LHCN-M2 (cell line): ENCODE measurements at regions not wholly inside any gene's neighbourhood (a gene's known extent, or its start where the extent isn't known, plus 50 kb on each side); places are given as distances from the start of the nearest gene placed in this dataset.
A peak's percentile ranks its signal among the peaks of the same experiment; 100 is the strongest.

Source experiments
- DNase-seq: peaks from one replicate; pipeline ENCODE4 v3.0.0-alpha.2; 2012; ENCODE audit warnings: low read depth

- no peak for DNase-seq
These were observed 1074.9 kb downstream of the EFNA5 start for GRCh38 chr5:106595864-106596263.

DNA sequence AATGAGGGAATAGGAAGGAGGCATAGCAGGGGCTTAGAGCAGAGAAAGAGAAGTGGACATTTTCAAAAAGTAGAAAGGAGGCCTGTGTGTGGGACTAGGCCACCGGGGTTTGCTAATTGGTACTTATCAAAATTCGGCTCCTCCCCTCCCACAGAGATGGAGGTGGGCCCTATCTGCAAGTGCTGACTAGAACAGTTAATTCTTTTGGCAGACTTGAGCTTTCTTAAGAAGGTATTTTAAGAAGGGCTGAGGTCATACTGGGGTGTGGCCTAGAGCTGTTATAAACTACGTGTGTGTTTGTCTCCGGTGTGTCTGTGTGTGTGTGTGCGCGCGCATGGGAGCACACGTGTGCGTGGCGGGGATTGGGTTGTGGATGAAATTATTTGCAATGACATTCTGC lies 1086.5 kb downstream of the EFNA5 start:
- no peak for DNase-seq

- no peak for DNase-seq
These were observed 1092.0 kb downstream of the EFNA5 start for GRCh38 chr5:106578736-106579135.

DNA sequence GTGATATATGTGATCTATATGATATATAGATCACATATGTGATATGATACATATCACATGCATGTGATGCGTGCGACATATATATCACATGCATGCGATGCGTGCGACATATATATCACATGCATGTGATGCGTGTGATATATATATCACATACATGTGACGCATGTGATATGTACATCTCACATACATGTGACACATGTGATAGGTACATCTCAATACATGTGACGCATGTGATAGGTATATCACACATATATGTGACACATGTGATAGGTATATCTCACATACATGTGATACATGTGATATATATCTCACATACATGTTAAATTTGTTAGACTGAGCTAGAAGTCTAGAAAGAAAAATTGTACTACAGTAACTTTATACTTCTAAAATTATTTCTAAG lies 1095.9 kb downstream of the EFNA5 start:
- DNase-seq: no peak

GRCh38 chr5:106566031-106566430 lies 1104.7 kb downstream of the EFNA5 start:
- DNase-seq: no peak

DNA sequence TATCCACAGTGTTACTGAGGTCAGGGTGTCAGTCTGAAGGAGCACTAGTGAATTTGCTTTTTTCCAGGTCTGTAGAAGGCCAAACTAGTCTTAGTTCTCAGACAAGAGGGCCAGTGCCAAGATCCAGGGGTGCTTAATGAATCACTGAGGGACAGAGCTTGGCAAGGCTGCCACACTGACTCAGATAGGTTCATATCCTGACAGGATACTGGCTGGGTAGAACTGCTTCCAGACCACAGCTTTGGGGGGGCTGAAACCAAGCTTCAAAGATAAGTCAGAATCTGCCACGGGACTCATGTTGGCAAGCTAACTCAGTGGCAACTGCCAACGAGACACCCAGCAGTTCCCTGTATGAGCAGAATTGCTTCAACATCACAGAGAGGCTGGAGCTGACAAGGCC lies 1125.4 kb downstream of the EFNA5 start:
- peak; percentile 46 for DNase-seq

DNA sequence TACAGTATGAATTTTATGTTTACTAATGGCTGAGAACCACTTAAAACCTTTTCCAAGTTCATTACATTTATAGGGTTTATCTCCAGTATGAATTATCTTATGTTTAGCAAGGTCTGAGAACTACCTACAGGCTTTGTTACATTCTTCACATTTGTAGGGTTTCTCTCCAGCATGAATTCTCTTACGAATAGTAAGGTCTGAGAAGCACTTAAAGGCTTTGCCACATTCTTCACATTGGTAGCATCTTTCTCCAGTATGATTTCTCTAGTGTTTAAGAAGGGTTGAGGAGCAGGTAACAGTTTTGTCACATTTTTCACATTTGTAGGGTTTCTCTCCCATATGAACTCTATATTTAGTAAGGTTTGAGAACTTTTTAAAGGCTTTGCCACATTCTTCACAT lies 1127.4 kb downstream of the EFNA5 start:
- no peak for DNase-seq

GRCh38 chr5:106530150-106530549 lies 1140.6 kb downstream of the EFNA5 start:
- peak; percentile 3 for DNase-seq

GRCh38 chr5:106525438-106525837 lies 1145.3 kb downstream of the EFNA5 start:
- no peak for DNase-seq

DNA sequence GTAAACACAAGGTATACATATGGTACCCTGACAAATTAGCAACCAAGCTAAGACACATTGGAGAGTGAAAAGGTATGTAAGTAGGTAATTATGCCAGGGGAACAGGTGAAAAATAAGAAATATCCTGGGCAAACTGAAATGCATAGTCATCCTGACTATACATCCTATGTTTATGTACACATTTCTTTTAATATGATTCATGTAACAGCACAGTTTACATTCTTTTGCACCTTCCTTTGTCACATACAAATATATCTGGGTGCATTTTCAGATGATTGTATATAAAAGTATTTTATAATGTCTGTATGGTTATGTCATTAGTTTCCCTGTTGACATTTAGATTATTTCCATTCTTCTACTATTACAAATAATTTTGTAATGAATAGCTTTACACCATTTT lies 1146.9 kb downstream of the EFNA5 start:
- DNase-seq: no peak

DNA sequence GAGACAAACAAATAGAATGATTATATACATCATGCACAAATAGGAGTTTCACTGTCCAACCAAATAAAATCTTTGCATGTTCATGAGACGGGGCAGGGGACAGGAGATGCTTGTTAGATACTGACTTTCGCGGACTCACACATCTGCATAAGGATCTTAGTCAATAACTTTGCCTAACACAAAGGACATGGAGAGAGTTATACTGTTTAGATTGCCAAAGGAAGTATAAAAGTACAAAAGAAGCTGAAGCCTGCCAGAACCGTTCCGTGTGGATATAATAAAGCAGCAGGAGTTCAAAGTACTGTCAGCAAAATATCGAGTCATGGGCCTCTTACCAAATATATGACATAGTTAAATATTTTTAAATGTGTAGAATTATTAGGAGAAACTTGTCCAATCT lies 1148.4 kb downstream of the EFNA5 start:
- no peak for DNase-seq

GRCh38 chr5:106521701-106522100 lies 1149.0 kb downstream of the EFNA5 start:
- peak; percentile 91 for DNase-seq

DNA sequence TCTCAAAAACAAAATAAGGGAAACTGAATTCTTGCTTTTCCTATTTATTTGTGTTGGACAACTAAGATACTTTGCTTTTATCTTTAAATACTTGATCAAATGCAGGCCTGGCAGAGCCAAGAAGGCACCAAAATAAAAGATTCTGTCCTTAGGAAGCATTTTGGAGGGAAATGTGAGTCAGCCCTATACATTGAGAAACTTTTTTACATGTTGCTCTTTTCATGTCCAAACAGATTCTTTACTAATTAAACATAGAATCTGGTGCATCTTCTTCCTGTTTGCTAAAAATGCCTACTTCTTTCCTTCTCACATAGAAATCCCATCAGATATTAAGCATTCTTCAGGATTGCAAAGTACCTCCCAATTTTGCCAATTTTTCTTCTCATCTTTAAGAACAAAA lies 1160.4 kb downstream of the EFNA5 start:
- DNase-seq: no peak

- no peak for DNase-seq
These were observed 1161.8 kb downstream of the EFNA5 start for GRCh38 chr5:106508894-106509293.

- no peak for DNase-seq
These were observed 1176.8 kb downstream of the EFNA5 start for GRCh38 chr5:106493910-106494309.

DNA sequence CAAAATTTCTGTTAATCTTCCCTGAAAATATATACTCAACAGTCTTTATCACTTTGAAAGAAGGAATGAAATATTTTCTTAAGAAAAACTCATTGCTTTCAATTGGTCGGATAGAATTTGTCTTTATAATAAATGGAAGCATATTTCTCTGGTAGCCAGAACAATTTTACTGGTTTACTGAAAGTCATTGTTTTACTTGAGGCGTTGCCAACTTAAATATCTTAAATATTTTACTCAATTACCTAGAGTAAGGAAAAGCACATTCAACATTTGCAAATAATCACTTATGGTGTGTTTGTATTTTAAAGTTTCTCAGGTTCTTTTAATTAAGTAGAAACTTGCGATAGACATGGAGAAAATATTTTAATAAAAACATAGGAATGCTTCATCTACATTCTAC lies 1181.7 kb downstream of the EFNA5 start:
- DNase-seq: no peak

DNA sequence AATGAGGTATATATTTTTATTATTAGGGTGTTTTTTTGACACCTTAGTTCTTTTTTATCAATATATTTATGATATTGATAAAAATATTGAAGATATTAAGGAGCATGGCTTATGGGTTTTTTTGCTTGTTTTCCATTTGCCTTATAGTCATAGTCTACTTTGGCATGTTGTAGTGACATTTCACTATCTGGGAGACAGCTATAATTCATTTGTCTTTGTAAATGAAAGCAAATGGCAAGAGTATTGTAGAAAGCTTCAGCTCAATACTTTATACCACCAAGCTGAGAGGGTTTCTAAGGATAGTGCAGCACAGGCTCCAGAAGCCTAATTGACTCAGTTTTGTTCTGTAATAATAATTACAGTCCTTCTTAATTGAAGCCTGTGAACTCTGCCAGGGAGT lies 1182.3 kb downstream of the EFNA5 start:
- no peak for DNase-seq

- DNase-seq: peak; percentile 12
These were observed 1189.4 kb downstream of the EFNA5 start for GRCh38 chr5:106481374-106481773.

- DNase-seq: no peak
These were observed 1194.1 kb downstream of the EFNA5 start for GRCh38 chr5:106476630-106477029.

GRCh38 chr5:106474066-106474465 lies 1196.7 kb downstream of the EFNA5 start:
- no peak for DNase-seq

DNA sequence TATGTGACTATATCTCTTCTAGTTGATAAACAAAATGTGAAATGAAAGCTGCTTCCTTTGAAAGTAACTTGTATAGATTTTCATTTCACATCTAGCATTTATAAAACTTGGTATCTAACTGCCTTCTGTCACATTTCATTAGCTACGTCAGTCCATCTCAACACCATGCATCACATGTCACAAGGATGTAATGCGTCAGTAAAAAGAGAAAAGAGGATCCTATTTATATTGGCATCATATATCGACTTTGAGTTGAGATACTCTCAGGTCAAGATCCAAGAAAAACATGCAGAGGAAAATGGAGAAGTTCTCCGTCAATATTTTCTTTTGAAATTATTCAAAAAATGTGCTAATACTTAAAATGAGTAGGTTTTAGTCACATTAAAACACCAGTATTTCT lies 1211.2 kb downstream of the EFNA5 start:
- no peak for DNase-seq

DNA sequence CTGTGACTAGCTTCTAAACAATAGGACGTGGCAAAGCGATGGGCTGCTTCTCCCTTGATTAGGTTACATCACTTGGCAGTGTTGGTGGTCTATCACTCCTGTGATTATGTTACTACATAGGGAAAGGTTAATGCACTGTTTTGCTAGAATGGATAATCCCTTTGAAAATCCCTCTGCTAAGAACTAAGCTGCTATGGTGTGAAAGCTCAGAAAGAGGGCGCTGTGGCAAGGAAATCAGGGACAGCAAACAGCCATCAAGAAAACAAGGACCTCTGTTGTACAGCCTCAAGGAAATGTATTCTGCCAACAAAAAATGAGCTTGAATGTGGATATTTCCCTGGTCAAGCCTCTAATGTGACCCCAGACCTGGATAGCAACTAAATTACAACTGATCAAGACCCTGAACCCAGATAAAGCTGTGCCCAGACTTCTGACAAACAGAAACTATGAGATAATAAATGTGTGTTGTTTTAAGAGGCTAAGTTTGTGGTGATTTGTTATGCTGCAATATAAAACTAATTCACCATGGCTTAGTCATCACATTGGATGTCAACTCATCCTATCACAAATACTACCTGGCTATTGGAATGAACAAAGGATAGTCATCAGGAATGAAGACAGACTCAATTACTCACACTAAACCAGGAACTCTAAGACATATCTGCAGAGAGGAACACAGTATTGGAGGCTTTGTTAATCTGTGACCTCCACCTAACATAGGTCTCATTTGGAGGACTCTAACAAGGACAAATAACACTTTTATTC lies 1215.9 kb downstream of the EFNA5 start:
- DNase-seq: peak; percentile 51

DNA sequence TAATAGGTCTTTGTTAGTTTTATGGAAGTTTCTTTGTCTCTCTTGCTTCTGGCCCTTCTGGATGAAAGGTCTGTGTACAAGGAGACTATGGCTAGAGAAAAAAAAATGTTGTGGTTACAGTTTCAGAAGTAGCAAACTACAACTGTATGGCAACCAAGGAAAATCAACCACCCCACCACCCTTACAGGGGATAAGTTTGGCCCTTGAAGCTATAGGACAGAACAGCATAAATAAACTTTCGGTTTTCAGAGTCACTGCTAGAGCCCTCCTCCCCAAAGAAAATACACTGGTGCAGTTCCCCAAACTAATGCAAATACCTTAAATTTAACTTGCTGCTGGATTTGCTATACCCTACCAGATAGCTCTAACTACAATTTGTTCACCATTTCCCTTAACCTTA lies 1216.7 kb downstream of the EFNA5 start:
- DNase-seq: no peak

DNA sequence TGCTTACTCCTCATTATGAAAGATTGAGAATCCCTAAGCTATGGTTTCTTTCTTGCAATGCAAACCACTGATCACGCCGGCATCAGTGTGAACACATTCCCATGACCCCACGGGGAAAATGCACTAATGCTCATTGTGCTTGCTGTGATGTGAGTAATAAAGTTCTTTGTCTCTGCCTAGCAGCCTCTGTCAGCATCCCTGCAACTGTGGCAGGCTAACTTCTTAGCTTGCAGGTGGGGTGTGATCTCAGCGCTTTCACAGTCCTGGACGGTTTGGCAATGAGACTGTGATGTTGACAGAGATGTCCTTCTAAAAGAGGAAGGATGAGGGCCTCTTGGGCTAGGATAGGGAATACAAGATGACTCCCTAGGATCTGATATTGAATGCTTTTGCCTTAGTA lies 1218.7 kb downstream of the EFNA5 start:
- no peak for DNase-seq
